HL-60 (cell line): ENCODE measurements at regions not wholly inside any gene's neighbourhood (a gene's known extent, or its start where the extent isn't known, plus 50 kb on each side); places are given as distances from the start of the nearest gene placed in this dataset.

ENCODE experiments used
- GABPA ChIP-seq: IDR thresholded peaks from 2 replicates; pipeline ENCODE4 v1.6.1; 2012; ENCODE audit warnings: low read depth
- POLR2AphosphoS5 ChIP-seq: IDR thresholded peaks from 2 replicates; pipeline ENCODE4 v1.6.1; 2012; ENCODE audit warnings: low read depth
- REST ChIP-seq: IDR thresholded peaks from 2 replicates; pipeline ENCODE4 v1.6.1; 2012; ENCODE audit warnings: low read depth; ENCODE audit not compliant: insufficient replicate concordance
- SPI1 ChIP-seq: IDR thresholded peaks from 2 replicates; pipeline ENCODE4 v1.6.1; 2012; ENCODE audit warnings: low read depth, mild to moderate bottlenecking, borderline replicate concordance
- TF ChIP-seq, protein P1 (sequence below): IDR thresholded peaks from one replicate; pipeline ENCODE4 v1.5.1; 2011; ENCODE audit warnings: low read length, control low read depth, inconsistent platforms; ENCODE audit not compliant: insufficient read depth

DNA sequence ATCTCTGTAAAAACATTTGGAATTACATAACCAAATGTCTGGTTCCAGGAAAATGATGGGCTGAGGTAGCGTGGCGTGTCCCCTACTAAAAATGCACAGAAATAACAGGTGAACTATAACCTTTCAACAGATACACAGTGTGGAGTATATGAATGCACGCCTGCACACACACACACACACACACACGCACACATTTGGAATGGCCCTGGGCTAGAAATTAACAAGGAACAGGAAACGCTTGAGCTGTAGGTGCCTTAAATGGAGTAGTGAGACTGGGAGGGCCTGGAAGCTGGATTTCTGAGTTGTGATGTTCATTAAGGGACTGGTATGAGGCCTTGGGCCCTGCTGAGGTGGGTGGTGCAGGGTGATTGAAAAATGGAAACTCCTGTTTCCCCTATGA, 246.5 kb upstream of the C1orf174 start:
- TF ChIP-seq, protein P1, sequence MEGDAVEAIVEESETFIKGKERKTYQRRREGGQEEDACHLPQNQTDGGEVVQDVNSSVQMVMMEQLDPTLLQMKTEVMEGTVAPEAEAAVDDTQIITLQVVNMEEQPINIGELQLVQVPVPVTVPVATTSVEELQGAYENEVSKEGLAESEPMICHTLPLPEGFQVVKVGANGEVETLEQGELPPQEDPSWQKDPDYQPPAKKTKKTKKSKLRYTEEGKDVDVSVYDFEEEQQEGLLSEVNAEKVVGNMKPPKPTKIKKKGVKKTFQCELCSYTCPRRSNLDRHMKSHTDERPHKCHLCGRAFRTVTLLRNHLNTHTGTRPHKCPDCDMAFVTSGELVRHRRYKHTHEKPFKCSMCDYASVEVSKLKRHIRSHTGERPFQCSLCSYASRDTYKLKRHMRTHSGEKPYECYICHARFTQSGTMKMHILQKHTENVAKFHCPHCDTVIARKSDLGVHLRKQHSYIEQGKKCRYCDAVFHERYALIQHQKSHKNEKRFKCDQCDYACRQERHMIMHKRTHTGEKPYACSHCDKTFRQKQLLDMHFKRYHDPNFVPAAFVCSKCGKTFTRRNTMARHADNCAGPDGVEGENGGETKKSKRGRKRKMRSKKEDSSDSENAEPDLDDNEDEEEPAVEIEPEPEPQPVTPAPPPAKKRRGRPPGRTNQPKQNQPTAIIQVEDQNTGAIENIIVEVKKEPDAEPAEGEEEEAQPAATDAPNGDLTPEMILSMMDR, result no peak
- no peak for TF ChIP-seq SPI1
- TF ChIP-seq POLR2AphosphoS5, result no peak
- TF ChIP-seq GABPA, result no peak
- no peak for TF ChIP-seq REST
